H9 (cell line): ENCODE measurements at regions not wholly inside any gene's neighbourhood (a gene's known extent, or its start where the extent isn't known, plus 50 kb on each side); places are given as distances from the start of the nearest gene placed in this dataset.

Source experiments
- DNase-seq: peaks from one replicate; pipeline ENCODE4 v3.0.0-alpha.2; 2017
- H2AFZ ChIP-seq: one replicate; pipeline ENCODE4 v1.6.1; 2013; ENCODE audit warnings: mild to moderate bottlenecking, low read length, control low read depth, moderate library complexity
- H2AK5ac ChIP-seq: 2 replicates; pipeline ENCODE4 v1.6.1; 2013; ENCODE audit warnings: low read length, control low read depth, mixed read lengths; ENCODE audit not compliant: insufficient read length
- H2BK120ac ChIP-seq: one replicate; pipeline ENCODE4 v1.6.1; 2013; ENCODE audit warnings: low read depth, mild to moderate bottlenecking, low read length, control low read depth, inconsistent platforms; ENCODE audit not compliant: poor library complexity, severe bottlenecking
- H2BK12ac ChIP-seq: 2 replicates; pipeline ENCODE4 v1.6.1; 2013; ENCODE audit warnings: low read length, control low read depth, mixed read lengths, low read depth; ENCODE audit not compliant: insufficient read length
- H2BK15ac ChIP-seq: 2 replicates; pipeline ENCODE4 v1.6.1; 2013; ENCODE audit warnings: low read depth, low read length, control low read depth
- H2BK20ac ChIP-seq: one replicate; pipeline ENCODE4 v1.6.1; 2013; ENCODE audit warnings: low read depth, mild to moderate bottlenecking, low read length, control low read depth, inconsistent platforms; ENCODE audit not compliant: poor library complexity, severe bottlenecking
- H2BK5ac ChIP-seq: 2 replicates; pipeline ENCODE4 v1.6.1; 2013; ENCODE audit warnings: low read length, control low read depth, mixed read lengths; ENCODE audit not compliant: insufficient read length
- H3K14ac ChIP-seq: 2 replicates; pipeline ENCODE4 v1.6.1; 2013; ENCODE audit warnings: low read length, control low read depth; ENCODE audit not compliant: insufficient read depth
- H3K18ac ChIP-seq: 2 replicates; pipeline ENCODE4 v1.6.1; 2013; ENCODE audit warnings: low read depth, mild to moderate bottlenecking, mixed read lengths, low read length, control low read depth; ENCODE audit not compliant: insufficient read length
- H3K23ac ChIP-seq: 2 replicates; pipeline ENCODE4 v1.6.1; 2013; ENCODE audit warnings: low read length, control low read depth, mixed read lengths, low read depth; ENCODE audit not compliant: insufficient read length
- H3K23me2 ChIP-seq: 2 replicates; pipeline ENCODE4 v1.6.1; 2013; ENCODE audit warnings: low read depth, mild to moderate bottlenecking, mixed read lengths, low read length, control low read depth; ENCODE audit not compliant: insufficient read length, poor library complexity, severe bottlenecking
- H3K27ac ChIP-seq: 2 replicates; pipeline ENCODE4 v1.5.1; 2013; ENCODE audit warnings: low read length, control low read depth, mixed read lengths, low read depth; ENCODE audit not compliant: insufficient read length
- H3K27me3 ChIP-seq: 2 replicates; pipeline ENCODE4 v1.6.1; 2013; ENCODE audit warnings: low read length, control low read depth, inconsistent platforms; ENCODE audit not compliant: insufficient read depth
- H3K4ac ChIP-seq: 2 replicates; pipeline ENCODE4 v1.6.1; 2013; ENCODE audit warnings: low read depth, mild to moderate bottlenecking, control low read depth, inconsistent platforms, low read length, moderate library complexity
- H3K4me1 ChIP-seq: 2 replicates; pipeline ENCODE4 v1.6.1; 2013; ENCODE audit warnings: low read length, control low read depth, inconsistent platforms; ENCODE audit not compliant: insufficient read depth
- H3K4me2 ChIP-seq: 2 replicates; pipeline ENCODE4 v1.6.1; 2013; ENCODE audit warnings: low read length, control low read depth, mixed read lengths; ENCODE audit not compliant: insufficient read length, insufficient read depth
- H3K56ac ChIP-seq: 2 replicates; pipeline ENCODE4 v1.6.1; 2013; ENCODE audit warnings: low read depth, mild to moderate bottlenecking, mixed read lengths, low read length, control low read depth; ENCODE audit not compliant: insufficient read length
- H3K79me1 ChIP-seq: 2 replicates; pipeline ENCODE4 v1.6.1; 2013; ENCODE audit warnings: low read depth, mild to moderate bottlenecking, moderate library complexity, low read length, control low read depth, inconsistent platforms; ENCODE audit not compliant: insufficient read depth, poor library complexity, severe bottlenecking
- H3K79me2 ChIP-seq: 2 replicates; pipeline ENCODE4 v1.6.1; 2013; ENCODE audit warnings: low read length, control low read depth, inconsistent platforms; ENCODE audit not compliant: insufficient read depth
- H3K9ac ChIP-seq: 2 replicates; pipeline ENCODE4 v1.6.1; 2013; ENCODE audit warnings: low read length, control low read depth, mixed read lengths; ENCODE audit not compliant: insufficient read length; ENCODE audit errors: extremely low read depth
- H3K9me3 ChIP-seq: one replicate; pipeline ENCODE4 v1.6.1; 2013; ENCODE audit warnings: low read depth, low read length, inconsistent platforms; ENCODE audit not compliant: control insufficient read depth
- H3T11ph ChIP-seq: one replicate; pipeline ENCODE4 v1.6.1; 2013; ENCODE audit warnings: mild to moderate bottlenecking, low read length, control low read depth, inconsistent platforms
- H4K20me1 ChIP-seq: one replicate; pipeline ENCODE4 v1.6.1; 2013; ENCODE audit not compliant: control insufficient read depth, insufficient read length, insufficient read depth
- H4K5ac ChIP-seq: 2 replicates; pipeline ENCODE4 v1.6.1; 2013; ENCODE audit warnings: low read depth, mild to moderate bottlenecking, mixed read lengths, low read length, control low read depth; ENCODE audit not compliant: insufficient read length
- H4K8ac ChIP-seq: replicated peaks from 2 replicates; pipeline ENCODE4 v1.6.1; 2013; ENCODE audit warnings: low read length, control low read depth, mixed read lengths, low read depth; ENCODE audit not compliant: insufficient read length
- H4K91ac ChIP-seq: 2 replicates; pipeline ENCODE4 v1.6.1; 2013; ENCODE audit warnings: low read depth, mild to moderate bottlenecking, moderate library complexity, mixed read lengths, low read length, control low read depth; ENCODE audit not compliant: insufficient read length
- H3K27ac Mint-ChIP-seq, 3 experiments: 2 replicates in 2 of 3; 3 replicates in 1 of 3; pipeline ENCODE4 v1.8.0; 2020 to 2021; ENCODE audit warnings: mixed read lengths in 3 of 3, mild to moderate bottlenecking in 1 of 3, moderate library complexity in 1 of 3
- H3K27me3 Mint-ChIP-seq: 2 replicates; pipeline ENCODE4 v1.8.0; 2021; ENCODE audit warnings: low read depth, mild to moderate bottlenecking, moderate library complexity, mixed read lengths
- H3K36me3 Mint-ChIP-seq, 3 experiments: 2 replicates in 2 of 3; 3 replicates in 1 of 3; pipeline ENCODE4 v1.8.0; 2020 to 2021; ENCODE audit warnings: low read depth in 3 of 3, mixed read lengths in 3 of 3; ENCODE audit not compliant: insufficient read depth in 1 of 3
- H3K4me1 Mint-ChIP-seq, 2 experiments: 2 replicates each; pipeline ENCODE4 v1.8.0; 2020; ENCODE audit warnings: mixed read lengths in 2 of 2
- H3K4me3 Mint-ChIP-seq, 2 experiments: 2 replicates in 1 of 2; 3 replicates in 1 of 2; pipeline ENCODE4 v1.8.0; 2020 to 2021; ENCODE audit warnings: mild to moderate bottlenecking in 2 of 2, mixed read lengths in 2 of 2, moderate library complexity in 1 of 2
- H3K9me3 Mint-ChIP-seq, 2 experiments: 2 replicates in 1 of 2; 3 replicates in 1 of 2; pipeline ENCODE4 v1.8.0; 2020; ENCODE audit warnings: mild to moderate bottlenecking in 2 of 2, mixed read lengths in 2 of 2, moderate library complexity in 1 of 2
- WGBS: extraction: QIAGEN DNeasy Blood & Tissue Kit; methylation state at CpG from one replicate; pipeline ENCODE4 v1.1.7; 2013; ENCODE audit warnings: missing lambda C conversion rate, low lambda C conversion rate, mixed read lengths; ENCODE audit not compliant: insufficient read length; ENCODE audit errors: extremely low coverage; 5-methylcytosine and 5-hydroxymethylcytosine counted together
- TF ChIP-seq, protein P1 (sequence below): fragments of 200-600 bp; sonication (generic); conservative IDR thresholded peaks from 3 replicates; pipeline ENCODE4 v1.8.0; 2021; ENCODE audit warnings: antibody characterized with exemption, mild to moderate bottlenecking

DNA sequence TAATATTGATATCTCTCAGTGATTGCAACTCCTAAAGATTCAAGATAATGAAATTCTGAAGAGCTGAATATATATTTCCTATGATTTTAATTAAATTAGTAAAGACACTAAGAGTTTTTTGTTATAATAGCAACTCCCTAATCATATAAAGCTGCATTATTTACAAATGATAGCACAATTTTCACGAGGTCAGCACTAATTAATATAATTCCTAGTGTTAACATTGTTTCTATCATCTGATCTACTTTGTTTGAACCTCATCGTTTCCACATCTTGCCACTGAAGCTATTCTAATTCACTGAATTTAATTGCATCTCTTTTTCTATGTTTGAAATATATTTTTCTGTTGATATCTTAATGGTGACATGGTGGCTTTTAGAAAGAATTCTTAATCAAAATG lies 279.1 kb upstream of the ADGRL4 start:
- Histone ChIP-seq H4K8ac (no peak overlapping the region), H3K14ac (no peak overlapping the region), H3K4me1 (no peaks in the 10 kb centered on the region), H2AFZ (no peak overlapping the region), H3K4ac (no peak overlapping the region), H3K9ac (no peak overlapping the region), H2BK120ac (no peak overlapping the region), H3T11ph (no peak overlapping the region), H2BK15ac (no peak overlapping the region), H3K4me2 (no peak overlapping the region), H4K20me1 (no peaks in the 10 kb centered on the region), H3K79me2 (no peaks in the 10 kb centered on the region), H3K23ac (no peak overlapping the region), H2BK5ac (no peak overlapping the region), H3K56ac (no peak overlapping the region), H3K79me1 (no peaks in the 10 kb centered on the region), H3K18ac (no peak overlapping the region), H2AK5ac (no peak overlapping the region), H3K9me3 (no peaks in the 10 kb centered on the region), H3K23me2 (no peaks in the 10 kb centered on the region), H2BK12ac (no peak overlapping the region), H4K5ac (no peak overlapping the region), H3K27me3 (no peaks in the 10 kb centered on the region), H4K91ac (no peak overlapping the region), H2BK20ac (no peak overlapping the region), H3K27ac (no peak overlapping the region)
- Mint-ChIP-seq H3K9me3 (no peaks in the 10 kb centered on the region), H3K4me3 (no peak overlapping the region), H3K27ac (no peak overlapping the region), H3K36me3 (no peaks in the 10 kb centered on the region), H3K4me1 (no peaks in the 10 kb centered on the region), H3K27me3 (no peaks in the 10 kb centered on the region)
- no peak for DNase-seq
- no CpG with 5 or more reads among the region's 2 CpGs for WGBS
- TF ChIP-seq, protein P1, sequence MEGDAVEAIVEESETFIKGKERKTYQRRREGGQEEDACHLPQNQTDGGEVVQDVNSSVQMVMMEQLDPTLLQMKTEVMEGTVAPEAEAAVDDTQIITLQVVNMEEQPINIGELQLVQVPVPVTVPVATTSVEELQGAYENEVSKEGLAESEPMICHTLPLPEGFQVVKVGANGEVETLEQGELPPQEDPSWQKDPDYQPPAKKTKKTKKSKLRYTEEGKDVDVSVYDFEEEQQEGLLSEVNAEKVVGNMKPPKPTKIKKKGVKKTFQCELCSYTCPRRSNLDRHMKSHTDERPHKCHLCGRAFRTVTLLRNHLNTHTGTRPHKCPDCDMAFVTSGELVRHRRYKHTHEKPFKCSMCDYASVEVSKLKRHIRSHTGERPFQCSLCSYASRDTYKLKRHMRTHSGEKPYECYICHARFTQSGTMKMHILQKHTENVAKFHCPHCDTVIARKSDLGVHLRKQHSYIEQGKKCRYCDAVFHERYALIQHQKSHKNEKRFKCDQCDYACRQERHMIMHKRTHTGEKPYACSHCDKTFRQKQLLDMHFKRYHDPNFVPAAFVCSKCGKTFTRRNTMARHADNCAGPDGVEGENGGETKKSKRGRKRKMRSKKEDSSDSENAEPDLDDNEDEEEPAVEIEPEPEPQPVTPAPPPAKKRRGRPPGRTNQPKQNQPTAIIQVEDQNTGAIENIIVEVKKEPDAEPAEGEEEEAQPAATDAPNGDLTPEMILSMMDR: no peak
